ENCODE measurements at regions not wholly inside any gene's neighbourhood (a gene's known extent, or its start where the extent isn't known, plus 50 kb on each side); places are given as distances from the start of the nearest gene placed in this dataset.
"Not testable (repeated sequence)": the region's sequence is repeated elsewhere in the genome, so short reads cannot be mapped to it uniquely, and the experiment has no call there.

GRCh38 chr11:81190546-81190945 is 1543.1 kb downstream of the FAM181B start:
- H3K9me3 Mint-ChIP-seq (ENCODE audit: unreplicated experiment), result no peaks in the 10 kb centered on the region
- H3K36me3 Mint-ChIP-seq (ENCODE audit: low read depth, unreplicated experiment), result no peaks in the 10 kb centered on the region
- no peak overlapping the region for H3K27ac Mint-ChIP-seq (ENCODE audit: unreplicated experiment)
- H3K27me3 Mint-ChIP-seq (ENCODE audit: unreplicated experiment), result no peaks in the 10 kb centered on the region
- no peak for DNase-seq (ENCODE audit: low spot score)
- H3K4me1 Mint-ChIP-seq (ENCODE audit: unreplicated experiment), result no peaks in the 10 kb centered on the region
- no peak overlapping the region for H3K4me3 Mint-ChIP-seq (ENCODE audit: unreplicated experiment)
- no peak for TF ChIP-seq CTCF (IDR thresholded peaks at IDR 0.05; ENCODE audit: unreplicated experiment)

- not testable (repeated sequence) for H3K36me3 Mint-ChIP-seq (ENCODE audit: low read depth, unreplicated experiment); H3K9me3 Mint-ChIP-seq (ENCODE audit: unreplicated experiment); DNase-seq (ENCODE audit: low spot score); H3K27me3 Mint-ChIP-seq (ENCODE audit: unreplicated experiment); H3K27ac Mint-ChIP-seq (ENCODE audit: unreplicated experiment); H3K4me1 Mint-ChIP-seq (ENCODE audit: unreplicated experiment); H3K4me3 Mint-ChIP-seq (ENCODE audit: unreplicated experiment)
Measured at GRCh38 chr11:81187033-81187432, 1546.6 kb downstream of the FAM181B start.

GRCh38 chr11:81174646-81175330 is 1558.9 kb downstream of the FAM181B start:
- H3K36me3 Mint-ChIP-seq (ENCODE audit: low read depth, unreplicated experiment), result no peaks in the 10 kb centered on the region

GRCh38 chr11:81165164-81165563 is 1568.5 kb downstream of the FAM181B start:
- H3K36me3 Mint-ChIP-seq (ENCODE audit: low read depth, unreplicated experiment), result no peaks in the 10 kb centered on the region
- H3K27ac Mint-ChIP-seq (ENCODE audit: unreplicated experiment), result no peak overlapping the region
- H3K9me3 Mint-ChIP-seq (ENCODE audit: unreplicated experiment), result no peaks in the 10 kb centered on the region
- no peaks in the 10 kb centered on the region for H3K4me1 Mint-ChIP-seq (ENCODE audit: unreplicated experiment)
- DNase-seq (ENCODE audit: low spot score), result no peak
- no peak overlapping the region for H3K4me3 Mint-ChIP-seq (ENCODE audit: unreplicated experiment)
- H3K27me3 Mint-ChIP-seq (ENCODE audit: unreplicated experiment), result no peaks in the 10 kb centered on the region
- TF ChIP-seq CTCF (IDR thresholded peaks at IDR 0.05; ENCODE audit: unreplicated experiment), result no peak

More at GRCh38 chr11:81174646-81175330, 1558.9 kb downstream of the FAM181B start:
- H3K4me1 Mint-ChIP-seq (ENCODE audit: unreplicated experiment), result no peaks in the 10 kb centered on the region
- H3K27ac Mint-ChIP-seq (ENCODE audit: unreplicated experiment), result no peak overlapping the region
- no peak overlapping the region for H3K4me3 Mint-ChIP-seq (ENCODE audit: unreplicated experiment)
- no peak for TF ChIP-seq CTCF (IDR thresholded peaks at IDR 0.05; ENCODE audit: unreplicated experiment)
- H3K27me3 Mint-ChIP-seq (ENCODE audit: unreplicated experiment), result peaks cover 1% of the 10 kb centered on the region
- no peak for DNase-seq (ENCODE audit: low spot score)
- no peaks in the 10 kb centered on the region for H3K9me3 Mint-ChIP-seq (ENCODE audit: unreplicated experiment)

GRCh38 chr11:81159900-81160299 is 1573.8 kb downstream of the FAM181B start:
- Mint-ChIP-seq H3K36me3 (ENCODE audit: low read depth, unreplicated experiment) (no peaks in the 10 kb centered on the region), H3K4me3 (ENCODE audit: unreplicated experiment) (no peak overlapping the region), H3K27ac (ENCODE audit: unreplicated experiment) (no peak overlapping the region), H3K4me1 (ENCODE audit: unreplicated experiment) (no peaks in the 10 kb centered on the region), H3K27me3 (ENCODE audit: unreplicated experiment) (no peaks in the 10 kb centered on the region), H3K9me3 (ENCODE audit: unreplicated experiment) (no peaks in the 10 kb centered on the region)
- no peak for DNase-seq (ENCODE audit: low spot score)
- TF ChIP-seq CTCF (IDR thresholded peaks at IDR 0.05; ENCODE audit: unreplicated experiment), result no peak
